Tibial artery (tissue), 4 donors: ENCODE measurements at regions not wholly inside any gene's neighbourhood (a gene's known extent, or its start where the extent isn't known, plus 50 kb on each side); places are given as distances from the start of the nearest gene placed in this dataset.

Experiments
- DNase-seq, 2 donors: peaks; one replicate each; pipeline ENCODE4 v3.0.0-alpha.2; 2019
- H3K27ac ChIP-seq, 2 donors: fragments of 200-600 bp; sonication (generic) in 1 of 2; 1 replicate in 1 of 2; 2 replicates in 1 of 2; pipeline ENCODE4 v1.5.1; 2018 to 2019; ENCODE audit warnings: mild to moderate bottlenecking in 1 of 2
- H3K27me3 ChIP-seq, 2 donors: fragments of 200-600 bp; sonication (generic) in 1 of 2; one replicate each; pipeline versions ENCODE4 v1.5.1 to v1.6.0; 2016 to 2019
- H3K36me3 ChIP-seq, 3 donors: fragments of 200-600 bp; sonication (generic) in 2 of 3; one replicate each; pipeline ENCODE4 v1.5.1; 2016 to 2019; ENCODE audit warnings: mild to moderate bottlenecking in 2 of 3
- H3K4me1 ChIP-seq, 4 donors: fragments of 200-600 bp; sonication (generic) in 2 of 4; 1 replicate in 3 of 4; 2 replicates in 1 of 4; pipeline ENCODE4 v1.5.1; 2016 to 2019
- H3K4me3 ChIP-seq, 2 donors: fragments of 200-600 bp; sonication (generic) in 1 of 2; 1 replicate in 1 of 2; 2 replicates in 1 of 2; pipeline ENCODE4 v1.5.1; 2018 to 2019; ENCODE audit warnings: mild to moderate bottlenecking in 2 of 2
- H3K9me3 ChIP-seq, 3 donors: fragments of 200-600 bp; sonication (generic) in 1 of 3; one replicate each; pipeline ENCODE4 v1.5.1; 2016 to 2019
- CTCF ChIP-seq, 2 experiments: fragments of 200-600 bp in 1 of 2; fragments of 450-650 bp in 1 of 2; IDR thresholded peaks; one replicate each; pipeline ENCODE4 v1.5.1; 2017 to 2019; ENCODE audit warnings: antibody characterized with exemption in 2 of 2, mild to moderate bottlenecking in 1 of 2, moderate library complexity in 1 of 2
- intact Hi-C: fragments of 100-400 bp; cut with DNase I; formaldehyde crosslinking; loops from one replicate; pipeline ENCODE4 v1.15.0; 2023; ENCODE audit warnings: low total_unique reads

DNA sequence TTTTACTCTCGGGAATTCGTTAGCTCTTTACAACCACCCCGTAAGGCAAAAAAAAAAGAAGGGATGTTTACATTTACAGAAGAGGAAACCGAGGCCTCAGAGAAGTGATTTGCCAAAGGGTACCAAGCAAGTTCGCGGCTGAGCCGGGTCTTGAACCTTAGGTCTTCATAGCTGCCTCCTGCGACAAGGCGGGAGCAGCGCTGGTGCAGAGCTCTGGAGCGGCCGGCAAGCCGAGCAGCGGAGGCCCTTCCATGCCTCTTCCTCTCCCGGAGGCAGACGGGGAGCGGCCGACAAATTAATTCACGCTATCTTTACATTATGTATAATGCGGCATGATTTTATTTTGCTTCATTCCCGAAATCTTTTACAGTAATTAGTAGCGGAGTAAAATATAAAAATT is 536.3 kb downstream of the INSC start:
- H3K4me1 ChIP-seq: peaks cover 0 to 18% (median 13%) of the 10 kb centered on the region in 4 donors
- H3K27ac ChIP-seq: peak overlapping the region; percentile 77
- intact Hi-C loops: loop anchor here (2.0 kb wide), 1 partner anchor 956 kb away; no protein-coding TSS in a partner anchor
- no peak for TF ChIP-seq CTCF (IDR thresholded peaks at IDR 0.05)
- H3K36me3 ChIP-seq: no peaks in the 10 kb centered on the region
- no peak for DNase-seq
- H3K4me3 ChIP-seq: no peak overlapping the region
- no peaks in the 10 kb centered on the region for H3K9me3 ChIP-seq
- H3K27me3 ChIP-seq: no peaks in the 10 kb centered on the region

DNA sequence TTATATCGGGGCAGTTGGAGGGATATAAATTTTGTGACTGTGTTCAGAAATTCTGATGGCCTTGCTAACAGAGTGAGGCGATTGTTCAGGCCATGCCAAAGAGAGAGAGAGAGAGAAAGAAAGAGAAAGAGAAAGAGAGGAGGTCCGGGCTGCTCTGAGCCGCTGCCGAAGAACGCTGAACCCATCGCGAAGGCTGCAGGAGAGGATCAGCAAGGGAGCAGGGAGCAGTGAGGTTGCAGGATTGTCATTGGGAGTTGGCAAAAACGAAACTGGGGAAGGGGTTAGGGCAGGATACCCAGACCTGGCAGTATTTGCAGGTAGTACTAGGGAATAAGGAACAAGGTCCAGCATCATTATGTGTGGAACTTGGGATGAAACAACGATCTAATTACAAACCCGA is 537.1 kb downstream of the INSC start:
- TF ChIP-seq CTCF (IDR thresholded peaks at IDR 0.05): no peak
- peaks cover 0 to 22% (median 13%) of the 10 kb centered on the region in 4 donors for H3K4me1 ChIP-seq
- no peaks in the 10 kb centered on the region for H3K36me3 ChIP-seq
- no peaks in the 10 kb centered on the region for H3K9me3 ChIP-seq
- H3K27me3 ChIP-seq: no peaks in the 10 kb centered on the region
- H3K4me3 ChIP-seq: peak overlapping the region; percentile 39 to 49
- DNase-seq: no peak
- intact Hi-C loops: loop anchor here (2.0 kb wide), 1 partner anchor 955 kb away; no protein-coding TSS in a partner anchor
- H3K27ac ChIP-seq: peak overlapping the region; percentile 77

- intact Hi-C loops: no loop called here
Observed at GRCh38 chr11:15653191-15653710, 538.5 kb downstream of the INSC start.

DNA sequence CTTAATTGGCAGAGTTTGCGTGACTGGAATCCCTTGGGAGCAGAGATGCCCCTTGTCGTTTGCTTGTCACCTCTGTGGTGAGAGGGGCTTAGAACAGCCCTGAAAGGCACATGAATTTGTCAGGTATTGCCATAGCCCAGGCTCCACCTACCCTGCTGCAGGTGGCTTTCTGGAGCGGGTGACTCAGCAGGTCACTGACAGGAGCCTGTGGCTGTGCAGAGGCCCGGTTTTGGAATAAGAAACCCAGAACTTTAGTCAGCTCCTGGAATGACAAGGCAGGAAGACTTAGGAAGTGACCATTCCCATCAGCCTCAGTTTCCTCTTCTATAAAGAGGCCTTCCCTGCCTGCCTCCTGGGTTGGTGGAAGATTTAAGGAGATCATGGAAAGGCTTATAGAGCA is 539.7 kb downstream of the INSC start:
- H3K27me3 ChIP-seq: no peaks in the 10 kb centered on the region
- no peak overlapping the region for H3K4me3 ChIP-seq
- no peaks in the 10 kb centered on the region for H3K36me3 ChIP-seq
- TF ChIP-seq CTCF (IDR thresholded peaks at IDR 0.05): no peak
- no peak overlapping the region for H3K27ac ChIP-seq
- intact Hi-C loops: no loop called here
- H3K4me1 ChIP-seq: peaks cover 0 to 36% (median 13%) of the 10 kb centered on the region in 4 donors
- no peaks in the 10 kb centered on the region for H3K9me3 ChIP-seq
- no peak for DNase-seq

More at GRCh38 chr11:15653191-15653710, 538.5 kb downstream of the INSC start:
- TF ChIP-seq CTCF (IDR thresholded peaks at IDR 0.05): no peak
- Histone ChIP-seq H3K4me1 (peaks cover 0 to 34% (median 13%) of the 10 kb centered on the region in 4 donors), H3K4me3 (no peak overlapping the region), H3K27me3 (no peaks in the 10 kb centered on the region), H3K9me3 (no peaks in the 10 kb centered on the region), H3K36me3 (no peaks in the 10 kb centered on the region), H3K27ac (no peak overlapping the region)
- DNase-seq: no peak

DNA sequence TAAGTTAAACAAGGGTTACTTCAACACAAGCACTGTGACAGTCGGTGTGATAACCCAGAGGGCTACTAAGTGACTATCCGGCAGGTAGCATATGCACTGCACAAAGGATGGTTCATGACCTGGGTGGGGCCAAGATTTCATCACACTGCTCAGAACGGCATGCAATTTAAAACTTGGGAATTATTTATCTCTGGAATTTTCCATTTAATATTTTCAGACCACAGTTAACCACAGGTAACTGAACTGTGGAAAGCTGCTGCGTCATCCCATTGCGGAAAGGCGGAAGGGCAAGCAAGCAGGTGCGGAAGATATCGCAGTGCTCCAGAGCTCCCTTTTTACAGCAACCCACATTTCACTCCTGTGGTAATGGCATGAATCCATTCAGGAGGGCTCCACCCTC is 540.8 kb downstream of the INSC start:
- intact Hi-C loops: no loop called here

More for the DNA sequence above, 540.8 kb downstream of the INSC start:
- Histone ChIP-seq H3K27ac (no peak overlapping the region), H3K4me1 (peaks cover 0 to 28% (median 7%) of the 10 kb centered on the region in 4 donors), H3K27me3 (no peaks in the 10 kb centered on the region), H3K36me3 (no peaks in the 10 kb centered on the region), H3K9me3 (no peaks in the 10 kb centered on the region), H3K4me3 (no peak overlapping the region)
- DNase-seq: no peak
- no peak for TF ChIP-seq CTCF (IDR thresholded peaks at IDR 0.05)
